ENCODE measurements at regions not wholly inside any gene's neighbourhood (a gene's known extent, or its start where the extent isn't known, plus 50 kb on each side); places are given as distances from the start of the nearest gene placed in this dataset.

GRCh38 chr4:184544788-184545409 is 70.5 kb upstream of the IRF2 start:
- no peak for TF ChIP-seq CTCF (IDR thresholded peaks at IDR 0.05; ENCODE audit: low read length)
- no peak for TF ChIP-seq EZH2 (optimal IDR thresholded peaks at IDR 0.05; ENCODE audit: low read depth, low read length)

Data from MM.1S (cell line).